GM13977 (cell line): ENCODE measurements at regions not wholly inside any gene's neighbourhood (a gene's known extent, or its start where the extent isn't known, plus 50 kb on each side); places are given as distances from the start of the nearest gene placed in this dataset.
A peak's percentile ranks its signal among the peaks of the same experiment; 100 is the strongest.

Experiments
- DNase-seq: peaks from one replicate; pipeline ENCODE4 v3.0.0; 2012; ENCODE audit warnings: low spot score
- in situ Hi-C: fragments of 300-500 bp; cut with MboI; formaldehyde crosslinking; loops from one replicate; pipeline ENCODE4 v1.12.0; 2022; ENCODE audit warnings: low sequenced_read_pairs, low pct_unique_long_range_greater_than_20kb, mixed read lengths, inconsistent platforms; ENCODE audit not compliant: unreplicated experiment
- TF ChIP-seq, protein P1 (sequence below): IDR thresholded peaks from 2 replicates; pipeline ENCODE4 v1.5.1; 2012; ENCODE audit warnings: mild to moderate bottlenecking, control low read depth; ENCODE audit not compliant: insufficient read depth; ENCODE audit errors: extremely low read depth, missing control alignments

- TF ChIP-seq, protein P1, sequence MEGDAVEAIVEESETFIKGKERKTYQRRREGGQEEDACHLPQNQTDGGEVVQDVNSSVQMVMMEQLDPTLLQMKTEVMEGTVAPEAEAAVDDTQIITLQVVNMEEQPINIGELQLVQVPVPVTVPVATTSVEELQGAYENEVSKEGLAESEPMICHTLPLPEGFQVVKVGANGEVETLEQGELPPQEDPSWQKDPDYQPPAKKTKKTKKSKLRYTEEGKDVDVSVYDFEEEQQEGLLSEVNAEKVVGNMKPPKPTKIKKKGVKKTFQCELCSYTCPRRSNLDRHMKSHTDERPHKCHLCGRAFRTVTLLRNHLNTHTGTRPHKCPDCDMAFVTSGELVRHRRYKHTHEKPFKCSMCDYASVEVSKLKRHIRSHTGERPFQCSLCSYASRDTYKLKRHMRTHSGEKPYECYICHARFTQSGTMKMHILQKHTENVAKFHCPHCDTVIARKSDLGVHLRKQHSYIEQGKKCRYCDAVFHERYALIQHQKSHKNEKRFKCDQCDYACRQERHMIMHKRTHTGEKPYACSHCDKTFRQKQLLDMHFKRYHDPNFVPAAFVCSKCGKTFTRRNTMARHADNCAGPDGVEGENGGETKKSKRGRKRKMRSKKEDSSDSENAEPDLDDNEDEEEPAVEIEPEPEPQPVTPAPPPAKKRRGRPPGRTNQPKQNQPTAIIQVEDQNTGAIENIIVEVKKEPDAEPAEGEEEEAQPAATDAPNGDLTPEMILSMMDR: peak; percentile 83
- in situ Hi-C loops: no loop called here
- peak; percentile 17 for DNase-seq
Observed at GRCh38 chr10:53601260-53601875, 828.8 kb upstream of the MBL2 start.

DNA sequence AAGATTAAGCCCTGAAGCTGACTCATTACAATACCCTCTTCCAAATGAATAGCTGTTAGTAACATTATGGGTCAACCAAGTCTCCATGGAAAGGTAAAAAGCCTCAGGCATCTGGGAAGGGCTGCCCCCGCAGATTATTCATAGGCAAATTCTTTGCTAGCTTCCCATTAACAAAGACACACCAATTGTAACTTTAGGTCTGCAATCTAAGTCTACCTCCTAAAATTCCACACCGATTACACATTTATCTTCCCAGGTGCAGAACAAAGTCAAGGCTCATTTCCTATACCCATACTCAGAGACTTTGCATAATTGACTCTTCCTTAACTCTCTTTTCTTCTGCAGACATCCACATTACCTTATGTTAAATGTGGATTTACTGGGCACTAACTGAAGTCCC lies 826.3 kb upstream of the MBL2 start:
- TF ChIP-seq, protein P1: no peak
- in situ Hi-C loops: no loop called here
- no peak for DNase-seq

- in situ Hi-C loops: no loop called here
- DNase-seq: no peak
- TF ChIP-seq, protein P1: no peak
Observed at GRCh38 chr10:53597835-53598251, 825.3 kb upstream of the MBL2 start.

- in situ Hi-C loops: no loop called here
- TF ChIP-seq, protein P1: no peak
- DNase-seq: no peak
Observed at GRCh38 chr10:53580465-53580864, 807.9 kb upstream of the MBL2 start.

GRCh38 chr10:53579773-53580172 lies 807.2 kb upstream of the MBL2 start:
- in situ Hi-C loops: no loop called here
- TF ChIP-seq, protein P1: no peak
- no peak for DNase-seq

- in situ Hi-C loops: no loop called here
- no peak for DNase-seq
- TF ChIP-seq, protein P1: no peak
Observed at GRCh38 chr10:53574024-53574423, 801.4 kb upstream of the MBL2 start.
